ENCODE measurements at regions not wholly inside any gene's neighbourhood (a gene's known extent, or its start where the extent isn't known, plus 50 kb on each side); places are given as distances from the start of the nearest gene placed in this dataset.
A peak's percentile ranks its signal among the peaks of the same experiment; 100 is the strongest.

DNA sequence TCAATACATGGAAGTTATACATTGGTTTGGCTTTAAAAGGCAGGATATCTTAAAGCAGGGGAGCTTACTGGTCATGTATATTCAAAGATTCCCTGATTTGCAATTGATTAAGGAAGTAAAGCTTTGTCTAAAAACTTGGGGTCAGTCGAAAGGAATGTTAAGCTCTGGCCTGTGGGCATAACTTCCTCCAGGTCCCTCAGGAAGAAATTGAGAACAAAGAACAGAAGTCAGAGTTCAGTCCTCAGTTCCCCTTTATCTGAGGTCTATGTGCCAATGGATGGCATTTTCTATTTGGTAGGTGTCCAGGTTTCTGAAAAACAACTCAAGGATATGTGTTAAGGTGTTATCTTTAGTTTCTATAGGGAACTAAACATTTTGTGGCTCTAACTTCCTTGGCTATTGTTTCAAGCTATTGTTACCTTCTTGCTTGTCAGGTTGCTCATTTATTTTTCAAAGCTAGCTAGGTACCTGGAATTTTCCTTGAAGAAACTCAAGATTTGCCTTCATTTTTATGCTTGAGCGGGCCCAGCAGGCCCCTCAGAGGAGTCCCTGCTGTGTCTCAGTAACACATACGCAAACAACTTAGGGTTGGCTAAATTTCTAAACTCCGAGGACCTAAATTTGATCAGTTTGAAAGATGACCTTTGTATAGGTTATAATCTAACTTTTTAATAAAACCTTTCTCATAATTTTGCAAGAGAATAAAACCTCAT lies 135.0 kb upstream of the UBE2E2 start:
- no peak for DNase-seq (ENCODE audit: low read depth)
- no peak overlapping the region for H3K4me3 ChIP-seq (ENCODE audit: low read length)
- TF ChIP-seq, protein P1, sequence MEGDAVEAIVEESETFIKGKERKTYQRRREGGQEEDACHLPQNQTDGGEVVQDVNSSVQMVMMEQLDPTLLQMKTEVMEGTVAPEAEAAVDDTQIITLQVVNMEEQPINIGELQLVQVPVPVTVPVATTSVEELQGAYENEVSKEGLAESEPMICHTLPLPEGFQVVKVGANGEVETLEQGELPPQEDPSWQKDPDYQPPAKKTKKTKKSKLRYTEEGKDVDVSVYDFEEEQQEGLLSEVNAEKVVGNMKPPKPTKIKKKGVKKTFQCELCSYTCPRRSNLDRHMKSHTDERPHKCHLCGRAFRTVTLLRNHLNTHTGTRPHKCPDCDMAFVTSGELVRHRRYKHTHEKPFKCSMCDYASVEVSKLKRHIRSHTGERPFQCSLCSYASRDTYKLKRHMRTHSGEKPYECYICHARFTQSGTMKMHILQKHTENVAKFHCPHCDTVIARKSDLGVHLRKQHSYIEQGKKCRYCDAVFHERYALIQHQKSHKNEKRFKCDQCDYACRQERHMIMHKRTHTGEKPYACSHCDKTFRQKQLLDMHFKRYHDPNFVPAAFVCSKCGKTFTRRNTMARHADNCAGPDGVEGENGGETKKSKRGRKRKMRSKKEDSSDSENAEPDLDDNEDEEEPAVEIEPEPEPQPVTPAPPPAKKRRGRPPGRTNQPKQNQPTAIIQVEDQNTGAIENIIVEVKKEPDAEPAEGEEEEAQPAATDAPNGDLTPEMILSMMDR (IDR thresholded peaks at IDR 0.05; ENCODE audit: insufficient read depth, low read depth, low read length, missing control alignments): no peak

DNA sequence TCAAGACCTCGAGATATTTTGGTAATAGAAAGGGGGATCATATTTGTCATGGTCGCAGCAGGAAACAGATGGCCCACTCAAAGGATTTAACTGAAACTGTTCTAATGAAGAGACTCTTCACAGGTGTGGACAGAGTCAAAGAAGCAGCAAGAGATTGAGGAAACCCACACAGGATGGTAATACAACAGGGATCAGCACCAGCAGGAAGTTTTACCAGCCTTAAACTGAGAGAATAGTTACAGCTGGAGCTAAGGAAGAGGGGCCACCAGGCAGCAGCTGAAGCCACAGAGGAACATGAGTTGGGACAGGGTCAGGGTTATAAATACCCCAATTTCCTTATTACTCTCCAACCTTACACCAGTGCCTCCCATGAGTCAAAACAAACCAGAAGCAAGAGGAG lies 131.8 kb upstream of the UBE2E2 start:
- TF ChIP-seq, protein P1 (IDR thresholded peaks at IDR 0.05; ENCODE audit: insufficient read depth, low read depth, low read length, missing control alignments): no peak
- H3K4me3 ChIP-seq (ENCODE audit: low read length): no peak overlapping the region
- DNase-seq (ENCODE audit: low read depth): no peak

GRCh38 chr3:23071758-23072157 lies 131.4 kb upstream of the UBE2E2 start:
- TF ChIP-seq, protein P1 (IDR thresholded peaks at IDR 0.05; ENCODE audit: insufficient read depth, low read depth, low read length, missing control alignments): no peak
- no peak overlapping the region for H3K4me3 ChIP-seq (ENCODE audit: low read length)
- no peak for DNase-seq (ENCODE audit: low read depth)

DNA sequence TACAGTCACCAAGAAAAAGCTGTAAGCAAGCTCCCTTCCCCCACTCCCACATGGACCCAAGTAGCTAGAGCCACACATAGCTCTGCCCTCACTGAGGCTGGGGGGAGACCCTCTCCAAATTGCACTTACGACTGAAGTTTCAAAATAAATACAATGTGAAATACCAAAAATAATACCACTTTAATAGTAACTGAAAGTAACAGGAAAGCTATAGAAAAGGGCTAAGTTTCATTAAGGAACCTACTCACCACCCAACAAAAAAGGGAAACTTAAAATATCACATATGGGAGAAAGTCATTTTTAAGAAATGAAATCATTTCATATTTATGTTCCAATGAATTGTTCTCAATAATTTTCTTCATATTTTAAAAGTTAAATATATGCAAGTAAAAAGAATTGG lies 130.4 kb upstream of the UBE2E2 start:
- TF ChIP-seq, protein P1 (IDR thresholded peaks at IDR 0.05; ENCODE audit: insufficient read depth, low read depth, low read length, missing control alignments): no peak
- no peak for DNase-seq (ENCODE audit: low read depth)
- no peak overlapping the region for H3K4me3 ChIP-seq (ENCODE audit: low read length)

DNA sequence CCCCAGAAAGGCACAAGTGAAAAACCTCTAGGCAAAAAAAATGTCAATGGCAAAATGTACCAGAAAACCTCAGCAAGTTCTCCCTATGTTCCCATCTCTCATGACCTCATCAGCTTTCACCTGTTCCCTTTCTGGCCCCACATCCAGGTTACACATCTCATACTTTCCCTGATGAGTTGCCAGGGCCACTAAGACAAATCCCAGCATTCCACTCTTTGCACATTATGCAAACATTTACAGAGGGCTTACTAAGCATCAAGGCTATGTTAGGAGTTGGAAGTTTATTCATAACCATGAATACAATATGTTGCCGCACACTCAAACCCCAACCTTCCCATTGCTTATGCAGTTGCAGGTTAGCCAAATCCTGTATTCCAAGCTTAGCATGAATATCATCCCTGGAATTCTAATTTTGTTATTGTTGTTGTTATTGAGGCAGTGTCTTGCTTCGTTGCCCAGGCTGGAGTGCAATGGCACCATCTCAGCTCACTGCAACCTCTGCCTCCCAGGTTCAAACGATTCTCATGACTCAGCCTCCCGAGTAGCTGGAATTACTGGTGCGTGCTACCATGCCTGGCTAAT lies 129.3 kb upstream of the UBE2E2 start:
- TF ChIP-seq, protein P1 (IDR thresholded peaks at IDR 0.05; ENCODE audit: insufficient read depth, low read depth, low read length, missing control alignments): no peak
- DNase-seq (ENCODE audit: low read depth): peak; percentile 29
- no peak overlapping the region for H3K4me3 ChIP-seq (ENCODE audit: low read length)

GRCh38 chr3:23075496-23075895 lies 127.6 kb upstream of the UBE2E2 start:
- no peak for DNase-seq (ENCODE audit: low read depth)
- TF ChIP-seq, protein P1 (IDR thresholded peaks at IDR 0.05; ENCODE audit: insufficient read depth, low read depth, low read length, missing control alignments): no peak
- no peak overlapping the region for H3K4me3 ChIP-seq (ENCODE audit: low read length)

- no peak for DNase-seq (ENCODE audit: low read depth)
- TF ChIP-seq, protein P1 (IDR thresholded peaks at IDR 0.05; ENCODE audit: insufficient read depth, low read depth, low read length, missing control alignments): no peak
- H3K4me3 ChIP-seq (ENCODE audit: low read length): no peak overlapping the region
Measured at GRCh38 chr3:23076437-23076836, 126.7 kb upstream of the UBE2E2 start.

Measured in epithelial cell of esophagus (primary cell).